NOMO-1 (cell line): ENCODE measurements at regions not wholly inside any gene's neighbourhood (a gene's known extent, or its start where the extent isn't known, plus 50 kb on each side); places are given as distances from the start of the nearest gene placed in this dataset.
A peak's percentile ranks its signal among the peaks of the same experiment; 100 is the strongest.

Source experiments
- DNase-seq, 2 experiments: peaks; one replicate each; lab custom pipeline; 2025; ENCODE audit not compliant: unreplicated experiment in 2 of 2; lab: John Stamatoyannopoulos, UW

DNA sequence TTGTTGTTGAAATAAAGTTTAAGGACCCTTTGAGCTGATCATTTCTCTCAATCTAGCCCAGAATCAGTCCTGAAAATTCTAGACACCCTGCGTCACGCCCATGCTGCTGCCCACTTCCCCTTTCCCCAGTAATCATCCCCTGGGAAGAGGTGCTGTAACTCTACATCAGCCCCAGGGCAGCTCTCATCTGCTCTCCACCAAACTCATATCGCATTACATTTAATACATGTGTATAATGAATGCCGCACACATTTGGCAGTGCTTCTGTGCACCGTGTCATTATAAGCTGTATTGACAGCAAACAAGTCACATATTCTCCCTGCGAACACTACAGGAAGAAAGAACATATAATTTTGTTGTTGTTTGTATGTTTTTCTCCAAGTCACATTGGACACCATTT lies 539.7 kb upstream of the DAB1 start:
- no peak for DNase-seq

DNA sequence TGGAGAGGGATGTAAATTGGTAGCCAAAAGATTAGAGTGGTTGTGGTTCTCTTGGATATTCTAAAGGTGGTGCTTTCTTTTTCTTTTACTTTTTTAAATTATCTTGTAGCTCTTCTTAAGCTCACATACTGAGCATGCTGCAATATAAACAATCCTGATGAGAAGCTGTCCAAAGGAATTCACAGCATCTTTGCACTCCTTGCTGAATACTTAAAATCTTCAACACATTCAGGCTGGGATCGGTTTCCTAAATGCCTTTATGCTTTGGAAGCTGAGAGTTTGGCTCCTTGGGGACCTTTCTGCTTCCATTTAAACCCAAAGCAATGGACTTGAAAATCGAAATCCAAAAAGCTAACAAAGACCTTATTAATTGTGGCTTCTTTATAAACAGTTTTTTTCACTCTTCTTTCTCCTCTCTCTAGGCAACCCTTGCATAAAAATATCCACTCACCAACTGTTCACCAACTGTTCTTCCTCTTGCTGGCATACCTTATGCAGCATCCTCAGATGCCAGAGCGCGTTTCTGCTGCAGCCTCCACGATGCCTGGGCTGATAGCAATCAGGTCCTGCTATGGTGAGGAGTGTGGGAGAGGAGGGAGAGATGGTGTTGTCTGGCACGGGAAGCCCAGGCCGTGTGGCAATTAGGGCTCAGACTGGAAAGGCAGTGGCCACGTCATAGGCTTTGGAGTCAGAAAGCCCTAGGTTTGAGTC lies 535.8 kb upstream of the DAB1 start:
- DNase-seq = no peak

DNA sequence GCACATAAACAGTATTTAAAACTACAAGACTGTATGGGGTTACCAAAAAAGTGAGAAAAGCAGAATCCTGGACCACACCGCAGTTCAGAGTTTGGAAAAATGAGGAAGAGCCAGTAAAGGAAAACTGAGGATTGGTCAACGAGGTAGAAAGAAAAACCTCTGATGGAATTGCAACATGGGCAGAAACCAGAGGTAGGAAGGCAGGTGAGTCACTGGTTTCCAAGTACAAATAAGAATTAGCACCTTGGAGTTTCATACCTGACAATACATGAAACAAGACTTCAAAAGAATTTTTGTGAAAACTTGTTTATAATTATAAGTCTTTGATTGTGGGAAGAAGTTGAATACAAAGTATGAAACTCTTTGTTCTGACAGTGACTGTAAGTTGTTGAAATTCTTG lies 533.7 kb upstream of the DAB1 start:
- no peak for DNase-seq

DNA sequence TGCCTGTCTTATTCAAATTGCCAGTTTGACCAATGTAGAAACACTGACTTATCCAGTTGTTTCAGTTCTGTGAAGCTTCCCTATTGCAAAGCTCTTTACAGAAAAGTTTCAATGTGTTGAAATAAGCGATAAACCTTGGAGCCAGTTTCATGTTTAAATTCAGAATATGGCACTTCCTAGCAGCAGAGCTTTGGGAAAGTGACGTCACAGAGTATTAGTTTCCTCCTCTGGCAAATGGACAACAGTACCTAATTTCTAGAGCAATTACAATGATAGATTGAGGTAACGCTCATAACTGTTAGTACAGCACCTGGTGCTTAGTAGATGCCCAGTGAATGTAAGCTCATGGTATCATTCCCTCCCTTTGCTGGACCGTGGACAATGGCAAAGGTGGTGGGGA lies 527.5 kb upstream of the DAB1 start:
- no peak for DNase-seq

DNA sequence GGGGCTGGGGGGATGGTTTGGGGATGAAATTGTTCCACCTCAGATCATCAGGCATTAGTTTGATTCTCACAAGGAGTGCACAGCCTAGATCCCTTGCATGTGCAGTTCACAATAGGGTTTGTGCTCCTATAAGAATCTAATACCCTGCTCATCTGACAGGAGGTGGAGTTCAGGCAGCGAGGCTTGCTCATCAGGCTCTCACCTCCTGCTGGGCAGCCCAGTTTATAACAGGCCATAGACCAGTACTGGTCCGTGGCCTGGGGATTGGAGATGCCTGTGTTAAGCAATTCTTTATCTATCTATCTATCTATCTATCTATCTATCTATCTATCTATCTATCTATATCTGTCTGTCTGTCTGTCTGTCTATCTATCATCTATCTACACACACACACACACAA lies 525.3 kb upstream of the DAB1 start:
- DNase-seq = no peak

DNA sequence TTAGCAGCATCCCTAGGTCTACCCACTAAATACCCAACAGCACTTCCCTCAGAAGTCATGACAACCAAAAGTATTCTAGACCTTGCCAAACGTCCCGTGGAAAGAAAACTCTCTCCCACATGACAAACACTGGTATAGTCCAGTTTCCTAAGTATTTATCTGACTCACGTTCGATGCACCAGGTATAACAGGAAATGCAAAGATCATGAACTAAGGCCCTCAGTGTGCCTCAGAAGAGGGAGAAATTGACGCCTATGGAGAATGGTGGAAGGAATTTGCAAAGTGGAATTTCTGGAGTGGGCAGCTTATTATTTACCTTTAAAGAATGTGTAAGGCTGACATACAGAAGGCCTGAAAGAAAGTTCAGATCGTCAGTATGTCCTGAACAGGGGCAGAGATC lies 523.6 kb upstream of the DAB1 start:
- no peak for DNase-seq

DNA sequence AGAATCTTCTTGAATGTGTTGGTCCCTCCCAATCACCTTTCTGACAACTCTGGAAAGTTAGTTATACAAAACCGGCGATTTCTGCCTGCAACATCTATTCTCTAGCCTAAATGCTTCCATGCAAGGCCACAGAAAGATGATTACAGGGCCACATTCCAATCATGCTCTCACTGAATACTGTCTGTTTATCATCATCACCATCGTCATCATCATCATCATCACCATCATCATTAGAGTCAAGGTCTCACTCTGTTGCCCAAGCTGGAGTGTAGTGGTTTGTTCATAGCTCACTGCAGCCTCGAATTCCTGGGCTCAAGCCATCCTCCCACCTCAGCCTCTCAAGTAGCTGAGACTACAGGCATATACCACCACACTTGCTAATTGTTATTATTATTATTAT lies 521.2 kb upstream of the DAB1 start:
- no peak for DNase-seq

DNA sequence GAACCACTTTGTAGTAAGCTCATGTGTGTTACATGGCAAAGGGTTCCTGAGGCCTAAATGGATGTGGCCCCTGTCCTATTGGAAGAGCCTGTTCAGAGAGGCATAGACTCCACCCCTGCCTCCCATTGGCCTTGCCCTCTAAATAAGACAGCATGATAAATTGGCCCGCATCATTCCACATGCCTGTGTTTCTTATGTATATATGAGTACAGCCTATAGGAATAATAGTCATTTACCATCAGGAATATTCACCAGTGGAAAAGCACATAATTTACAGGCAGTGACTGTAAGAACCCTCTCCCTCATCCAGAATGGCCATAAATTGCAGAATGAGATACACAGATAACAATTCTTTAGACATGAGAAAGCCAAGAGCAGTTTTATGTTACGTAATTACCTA lies 519.5 kb upstream of the DAB1 start:
- no peak for DNase-seq

DNA sequence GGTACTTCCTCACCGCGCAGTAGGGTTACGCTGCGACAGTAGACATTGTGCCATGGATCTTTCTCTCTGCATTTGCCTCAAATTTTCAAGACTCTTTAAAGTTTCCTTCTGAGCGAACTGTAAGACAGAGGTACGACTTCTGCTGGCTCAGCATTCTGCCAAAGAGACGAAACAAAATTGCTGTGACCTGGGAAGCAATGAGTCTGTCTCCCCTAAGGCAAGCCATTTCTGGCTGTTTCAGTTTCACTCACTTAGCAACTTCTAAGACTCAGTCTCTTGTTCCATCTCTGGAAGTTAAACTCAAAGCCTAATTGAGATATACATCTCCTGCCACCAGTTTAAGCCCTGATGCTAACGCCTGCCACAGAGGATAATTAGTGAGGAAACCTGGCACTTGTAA lies 510.9 kb upstream of the DAB1 start:
- DNase-seq = no peak

DNA sequence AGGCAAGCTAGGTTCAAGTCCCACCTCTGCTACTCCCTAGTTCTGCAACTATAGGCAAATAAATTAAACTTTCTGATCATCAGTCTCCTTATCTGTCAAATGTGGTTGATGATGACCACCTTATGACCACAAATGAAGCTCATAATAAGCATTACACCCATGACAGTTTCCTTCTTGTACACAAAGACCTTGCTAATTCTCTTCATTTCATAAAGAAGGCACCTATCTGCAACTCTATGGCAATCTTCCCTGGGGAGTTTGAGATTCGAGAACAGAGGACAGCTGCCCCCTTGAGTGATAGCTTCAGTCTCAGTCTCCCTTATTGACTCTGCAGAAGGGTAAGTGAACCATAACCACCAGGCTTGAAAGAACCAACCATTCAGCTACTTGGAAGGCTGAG lies 503.1 kb upstream of the DAB1 start:
- no peak for DNase-seq

DNA sequence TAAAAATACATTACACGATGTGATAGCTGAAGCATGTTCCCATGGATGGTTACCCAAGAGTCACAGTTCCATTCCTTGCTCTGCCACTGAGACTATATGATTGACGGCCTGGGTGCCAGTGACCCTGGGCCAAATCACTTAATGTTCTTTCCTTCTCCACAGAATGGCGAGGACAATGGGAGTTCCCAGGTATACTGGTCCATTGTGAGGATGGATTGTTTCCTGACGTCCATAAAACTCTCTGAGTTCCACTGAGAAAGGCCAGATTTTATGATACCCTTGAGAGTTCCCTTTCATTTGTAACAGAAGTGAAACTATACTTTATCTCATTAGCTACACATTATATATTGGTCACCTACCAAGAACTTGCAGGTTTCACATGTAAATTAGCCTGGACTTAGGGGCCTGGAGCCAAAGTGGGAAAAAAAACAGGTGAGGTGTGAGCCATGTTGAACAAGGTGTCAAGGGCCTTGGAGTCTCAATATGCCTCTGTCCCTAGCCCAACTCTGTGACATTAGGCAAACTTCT lies 502.2 kb upstream of the DAB1 start:
- no peak for DNase-seq

DNA sequence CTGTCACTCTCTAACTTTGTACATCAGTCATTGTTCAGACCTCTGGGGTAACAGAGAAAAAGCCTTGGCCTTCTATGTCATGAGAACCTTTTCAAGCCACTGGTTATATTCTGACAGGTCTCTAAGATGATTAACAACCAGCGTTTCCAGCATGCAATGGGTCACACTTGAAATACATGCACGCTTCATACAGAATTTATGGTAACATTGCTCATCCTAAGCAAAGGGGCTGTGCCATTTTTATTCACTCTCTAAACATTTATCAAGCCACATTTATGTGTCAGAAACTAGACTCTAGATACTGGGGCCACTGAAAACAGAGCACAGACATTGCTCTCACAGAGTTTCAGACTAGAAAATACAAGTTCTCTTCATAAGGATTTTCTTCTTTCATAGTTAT lies 501.4 kb upstream of the DAB1 start:
- DNase-seq = no peak

DNA sequence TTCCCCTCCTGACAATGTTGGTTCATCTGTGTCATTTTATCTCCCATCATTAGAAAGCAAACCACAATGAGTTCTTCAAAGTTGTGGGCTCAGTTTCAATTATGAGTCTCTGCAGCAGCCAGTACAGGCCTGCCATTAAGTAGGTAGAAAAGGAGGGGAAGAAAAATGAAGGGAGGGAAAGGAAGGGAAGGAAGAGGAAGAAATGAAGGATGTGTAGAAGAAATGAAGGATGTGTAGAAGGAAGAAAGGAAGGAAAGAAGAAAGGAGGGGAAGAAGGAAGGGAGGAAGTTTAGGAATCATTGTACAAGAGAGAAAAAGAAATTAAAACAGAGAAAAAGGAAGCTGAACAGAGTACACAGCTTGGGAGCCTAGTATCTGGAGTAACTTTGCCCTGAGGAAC lies 498.3 kb upstream of the DAB1 start:
- DNase-seq = no peak

DNA sequence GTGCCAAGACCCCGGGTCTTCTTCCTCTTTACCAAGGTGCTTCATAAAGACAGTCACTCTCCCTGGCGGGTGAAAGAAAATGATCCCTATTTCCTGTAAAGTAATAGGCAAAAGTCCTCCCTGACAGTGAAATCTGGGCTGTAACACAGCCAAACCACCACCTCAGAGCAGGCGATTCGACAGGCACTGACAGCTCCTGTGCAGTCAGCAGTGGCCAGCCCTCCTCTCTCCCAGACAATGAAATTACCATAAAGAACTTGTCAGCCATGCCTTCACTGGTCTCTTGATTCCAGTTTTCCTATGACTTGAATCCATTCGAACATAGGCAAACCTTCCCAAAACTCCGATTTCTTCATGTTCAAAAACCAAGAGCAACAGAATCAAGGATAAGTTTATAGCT lies 492.2 kb upstream of the DAB1 start:
- DNase-seq = no peak

DNA sequence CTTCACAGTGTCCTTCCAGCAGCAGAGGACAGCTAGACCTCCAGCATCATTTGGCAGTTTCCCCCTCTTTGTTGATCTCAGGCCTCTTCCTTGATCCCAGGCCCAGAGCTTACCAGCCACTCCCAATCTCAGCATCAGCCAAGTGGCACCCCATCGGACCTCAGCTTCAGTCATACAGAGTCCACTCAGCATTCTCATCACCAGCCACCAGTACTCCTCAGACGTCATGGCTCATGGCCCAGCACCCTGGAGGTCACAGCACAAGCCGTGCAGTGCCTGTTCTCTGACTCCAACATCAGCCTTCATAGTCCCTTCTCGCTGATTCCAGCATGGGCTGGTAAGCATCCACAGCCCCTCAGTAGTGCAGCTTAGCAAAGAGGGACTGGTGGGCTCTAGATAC lies 487.6 kb upstream of the DAB1 start:
- no peak for DNase-seq

DNA sequence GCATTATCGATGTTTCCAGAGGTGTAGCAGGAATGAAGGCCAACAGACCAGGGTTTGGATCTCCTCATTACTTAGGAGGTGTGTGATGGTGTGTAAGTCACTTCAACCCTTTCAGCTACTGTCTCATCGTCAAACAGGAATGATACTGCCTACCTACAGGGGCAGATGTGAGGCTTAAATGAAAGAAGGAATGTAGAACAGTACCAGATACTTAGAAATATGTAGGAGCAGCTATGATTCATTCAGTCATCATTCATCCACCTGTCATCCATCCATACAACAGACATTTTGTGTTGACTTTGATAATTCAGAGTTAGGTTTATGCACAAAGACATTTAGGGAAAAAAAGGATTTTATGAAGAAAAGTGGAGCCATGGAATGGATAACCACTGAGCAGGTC lies 486.9 kb upstream of the DAB1 start:
- DNase-seq = no peak

DNA sequence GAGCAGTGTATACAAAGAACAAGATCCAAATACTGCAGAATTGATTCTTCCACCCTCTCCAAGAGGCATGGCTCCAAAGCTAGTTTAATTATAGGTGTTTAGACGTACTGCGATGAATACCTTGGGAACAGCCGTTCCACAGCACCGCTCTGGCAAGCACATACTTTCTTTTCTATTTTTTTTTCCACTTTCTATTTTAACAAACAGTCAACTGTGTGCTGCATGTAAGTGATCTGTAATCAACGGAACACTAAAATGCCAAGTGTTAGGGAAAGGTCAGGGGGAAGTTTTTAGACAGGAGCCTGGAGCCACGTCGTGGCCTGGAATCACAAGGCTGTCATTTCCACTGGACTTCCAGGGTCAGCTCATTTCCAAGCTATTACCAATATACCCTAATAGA lies 486.4 kb upstream of the DAB1 start:
- DNase-seq = no peak

DNA sequence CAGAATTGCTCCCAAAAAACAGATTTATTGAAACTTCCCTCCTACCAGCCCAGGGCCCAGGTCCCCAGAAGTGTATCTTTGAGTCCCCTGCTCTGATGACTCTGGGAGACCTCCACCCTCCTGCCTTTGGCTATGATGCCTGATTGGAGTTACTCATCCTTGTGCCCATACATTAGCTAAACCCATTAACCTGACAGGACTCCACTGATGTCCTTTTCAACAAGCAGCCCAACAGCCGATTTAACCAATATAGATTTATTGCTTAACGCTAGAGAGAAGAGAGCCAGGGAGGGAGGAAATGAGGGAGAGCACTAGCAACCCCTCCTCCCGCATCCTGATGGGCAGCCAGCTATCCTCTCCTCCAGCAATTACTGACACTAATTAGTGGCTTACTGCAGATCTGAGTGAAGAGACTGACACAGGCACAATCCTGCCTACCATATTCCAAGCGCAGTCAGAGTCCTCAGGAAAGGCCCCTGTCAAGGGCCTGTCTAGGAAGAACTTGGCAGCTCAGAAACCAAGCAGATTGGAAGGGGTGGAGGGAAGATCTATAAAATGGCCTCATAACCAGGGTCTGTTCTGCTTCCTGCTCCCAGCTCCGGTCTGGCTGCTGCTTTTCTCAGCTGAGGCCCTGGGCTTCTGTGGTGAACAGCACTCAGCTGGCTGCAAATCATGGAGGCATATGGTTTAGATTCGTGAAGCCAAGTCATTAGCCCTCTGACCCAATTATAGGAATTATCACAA lies 484.5 kb upstream of the DAB1 start:
- no peak for DNase-seq

DNA sequence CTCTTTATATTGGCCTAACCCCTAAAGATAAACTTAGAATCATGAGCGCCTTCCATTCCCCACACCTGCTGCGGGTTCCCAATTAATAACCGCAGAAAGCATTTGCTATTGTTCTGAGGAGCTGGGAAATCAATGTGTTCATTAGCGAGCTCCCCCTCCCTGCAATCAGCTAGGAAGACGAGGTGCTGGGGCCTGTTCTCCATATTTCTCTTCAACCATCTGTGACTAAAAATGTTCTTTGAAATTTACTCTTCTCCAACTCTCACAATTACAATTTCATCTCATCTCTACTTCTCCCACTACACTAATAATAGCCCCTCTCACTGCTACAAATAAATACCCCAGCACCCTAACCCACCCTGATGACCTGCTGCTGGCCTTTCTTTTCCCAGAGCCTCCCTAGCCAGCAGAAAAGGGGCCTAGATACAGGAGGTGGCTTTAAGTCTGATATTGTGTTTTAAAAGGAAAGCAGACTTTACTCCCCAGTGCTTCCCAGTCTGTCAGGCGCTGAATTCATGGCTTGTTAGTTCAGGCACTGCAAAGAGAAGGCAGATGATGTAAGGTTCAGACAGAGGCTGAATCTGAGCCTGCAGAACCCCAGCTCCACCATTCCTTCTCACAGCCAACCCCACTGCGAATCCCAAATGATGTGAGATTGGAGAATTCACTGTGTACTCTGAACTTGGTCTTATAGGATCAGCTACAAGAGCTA lies 477.5 kb upstream of the DAB1 start:
- DNase-seq = no peak

DNA sequence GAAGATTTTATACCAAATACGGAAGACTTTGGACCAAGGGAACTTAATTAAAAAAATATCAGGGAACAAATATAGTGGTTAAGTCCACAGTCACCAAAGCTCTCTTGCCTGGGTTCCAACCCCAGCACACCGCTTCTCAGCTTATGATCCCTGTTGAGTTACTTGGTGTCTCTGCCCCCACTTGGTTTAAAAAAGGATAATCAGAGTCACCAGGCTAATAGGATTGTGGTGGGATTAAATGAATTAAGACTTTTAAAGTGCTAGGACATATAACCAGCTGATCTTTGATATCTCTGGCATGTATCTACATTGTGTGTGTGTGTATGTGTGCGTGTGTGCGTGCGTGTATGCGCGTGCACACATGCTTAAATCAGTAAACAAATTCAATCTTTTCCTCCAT lies 474.7 kb upstream of the DAB1 start:
- DNase-seq = no peak

DNA sequence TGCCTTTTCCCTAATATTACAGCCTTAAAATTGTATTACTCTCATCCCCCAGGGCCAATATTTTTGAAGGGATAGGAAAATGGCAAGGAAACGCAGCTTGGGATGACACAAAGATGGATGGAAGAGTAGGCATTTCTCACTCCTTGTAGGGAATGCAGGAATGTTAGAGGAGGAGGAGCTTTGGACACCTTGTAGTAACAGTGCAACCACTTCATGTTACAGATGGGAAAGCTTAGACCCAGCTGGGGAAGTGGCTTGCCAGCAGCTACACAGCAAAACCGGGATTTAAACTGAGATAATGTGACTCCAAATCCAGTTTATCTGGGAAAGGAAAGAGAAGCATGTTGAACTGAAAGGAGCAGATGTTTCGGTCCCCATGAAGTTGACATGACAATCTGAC lies 473.7 kb upstream of the DAB1 start:
- DNase-seq = no peak

DNA sequence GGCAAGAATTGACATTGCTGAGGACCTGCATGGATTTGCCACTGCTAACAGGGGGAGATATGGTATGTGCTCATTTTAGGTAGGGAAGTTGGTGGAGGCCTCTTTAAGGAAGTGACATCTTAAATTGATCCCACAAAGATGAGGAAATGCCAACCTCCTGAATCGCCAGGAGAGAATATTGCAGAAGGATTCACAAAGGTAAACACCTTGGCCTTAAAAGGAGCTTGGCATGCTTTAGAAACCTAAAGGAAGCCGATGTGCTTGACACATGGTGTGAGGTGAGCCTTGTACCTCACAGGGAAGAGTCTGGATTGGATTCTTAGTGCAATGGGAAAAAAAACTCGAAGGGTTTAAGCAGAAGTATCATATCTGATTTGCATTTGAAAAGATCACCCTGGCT lies 470.5 kb upstream of the DAB1 start:
- peak in 1 of 2 experiments; percentile 8 for DNase-seq
